H9 (cell line): ENCODE measurements at regions not wholly inside any gene's neighbourhood (a gene's known extent, or its start where the extent isn't known, plus 50 kb on each side); places are given as distances from the start of the nearest gene placed in this dataset.

Experiments
- DNase-seq: peaks from one replicate; pipeline ENCODE4 v3.0.0-alpha.2; 2017
- H2AFZ ChIP-seq: one replicate; pipeline ENCODE4 v1.6.1; 2013; ENCODE audit warnings: mild to moderate bottlenecking, low read length, control low read depth, moderate library complexity
- H2AK5ac ChIP-seq: 2 replicates; pipeline ENCODE4 v1.6.1; 2013; ENCODE audit warnings: low read length, control low read depth, mixed read lengths; ENCODE audit not compliant: insufficient read length
- H2BK120ac ChIP-seq: one replicate; pipeline ENCODE4 v1.6.1; 2013; ENCODE audit warnings: low read depth, mild to moderate bottlenecking, low read length, control low read depth, inconsistent platforms; ENCODE audit not compliant: poor library complexity, severe bottlenecking
- H2BK12ac ChIP-seq: 2 replicates; pipeline ENCODE4 v1.6.1; 2013; ENCODE audit warnings: low read length, control low read depth, mixed read lengths, low read depth; ENCODE audit not compliant: insufficient read length
- H2BK15ac ChIP-seq: 2 replicates; pipeline ENCODE4 v1.6.1; 2013; ENCODE audit warnings: low read depth, low read length, control low read depth
- H2BK20ac ChIP-seq: one replicate; pipeline ENCODE4 v1.6.1; 2013; ENCODE audit warnings: low read depth, mild to moderate bottlenecking, low read length, control low read depth, inconsistent platforms; ENCODE audit not compliant: poor library complexity, severe bottlenecking
- H2BK5ac ChIP-seq: 2 replicates; pipeline ENCODE4 v1.6.1; 2013; ENCODE audit warnings: low read length, control low read depth, mixed read lengths; ENCODE audit not compliant: insufficient read length
- H3K14ac ChIP-seq: 2 replicates; pipeline ENCODE4 v1.6.1; 2013; ENCODE audit warnings: low read length, control low read depth; ENCODE audit not compliant: insufficient read depth
- H3K18ac ChIP-seq: 2 replicates; pipeline ENCODE4 v1.6.1; 2013; ENCODE audit warnings: low read depth, mild to moderate bottlenecking, mixed read lengths, low read length, control low read depth; ENCODE audit not compliant: insufficient read length
- H3K23ac ChIP-seq: 2 replicates; pipeline ENCODE4 v1.6.1; 2013; ENCODE audit warnings: low read length, control low read depth, mixed read lengths, low read depth; ENCODE audit not compliant: insufficient read length
- H3K23me2 ChIP-seq: 2 replicates; pipeline ENCODE4 v1.6.1; 2013; ENCODE audit warnings: low read depth, mild to moderate bottlenecking, mixed read lengths, low read length, control low read depth; ENCODE audit not compliant: insufficient read length, poor library complexity, severe bottlenecking
- H3K27ac ChIP-seq: 2 replicates; pipeline ENCODE4 v1.5.1; 2013; ENCODE audit warnings: low read length, control low read depth, mixed read lengths, low read depth; ENCODE audit not compliant: insufficient read length
- H3K27me3 ChIP-seq: 2 replicates; pipeline ENCODE4 v1.6.1; 2013; ENCODE audit warnings: low read length, control low read depth, inconsistent platforms; ENCODE audit not compliant: insufficient read depth
- H3K4ac ChIP-seq: 2 replicates; pipeline ENCODE4 v1.6.1; 2013; ENCODE audit warnings: low read depth, mild to moderate bottlenecking, control low read depth, inconsistent platforms, low read length, moderate library complexity
- H3K4me1 ChIP-seq: 2 replicates; pipeline ENCODE4 v1.6.1; 2013; ENCODE audit warnings: low read length, control low read depth, inconsistent platforms; ENCODE audit not compliant: insufficient read depth
- H3K4me2 ChIP-seq: 2 replicates; pipeline ENCODE4 v1.6.1; 2013; ENCODE audit warnings: low read length, control low read depth, mixed read lengths; ENCODE audit not compliant: insufficient read length, insufficient read depth
- H3K56ac ChIP-seq: 2 replicates; pipeline ENCODE4 v1.6.1; 2013; ENCODE audit warnings: low read depth, mild to moderate bottlenecking, mixed read lengths, low read length, control low read depth; ENCODE audit not compliant: insufficient read length
- H3K79me1 ChIP-seq: 2 replicates; pipeline ENCODE4 v1.6.1; 2013; ENCODE audit warnings: low read depth, mild to moderate bottlenecking, moderate library complexity, low read length, control low read depth, inconsistent platforms; ENCODE audit not compliant: insufficient read depth, poor library complexity, severe bottlenecking
- H3K79me2 ChIP-seq: 2 replicates; pipeline ENCODE4 v1.6.1; 2013; ENCODE audit warnings: low read length, control low read depth, inconsistent platforms; ENCODE audit not compliant: insufficient read depth
- H3K9ac ChIP-seq: 2 replicates; pipeline ENCODE4 v1.6.1; 2013; ENCODE audit warnings: low read length, control low read depth, mixed read lengths; ENCODE audit not compliant: insufficient read length; ENCODE audit errors: extremely low read depth
- H3K9me3 ChIP-seq: one replicate; pipeline ENCODE4 v1.6.1; 2013; ENCODE audit warnings: low read depth, low read length, inconsistent platforms; ENCODE audit not compliant: control insufficient read depth
- H3T11ph ChIP-seq: one replicate; pipeline ENCODE4 v1.6.1; 2013; ENCODE audit warnings: mild to moderate bottlenecking, low read length, control low read depth, inconsistent platforms
- H4K20me1 ChIP-seq: one replicate; pipeline ENCODE4 v1.6.1; 2013; ENCODE audit not compliant: control insufficient read depth, insufficient read length, insufficient read depth
- H4K5ac ChIP-seq: 2 replicates; pipeline ENCODE4 v1.6.1; 2013; ENCODE audit warnings: low read depth, mild to moderate bottlenecking, mixed read lengths, low read length, control low read depth; ENCODE audit not compliant: insufficient read length
- H4K8ac ChIP-seq: replicated peaks from 2 replicates; pipeline ENCODE4 v1.6.1; 2013; ENCODE audit warnings: low read length, control low read depth, mixed read lengths, low read depth; ENCODE audit not compliant: insufficient read length
- H4K91ac ChIP-seq: 2 replicates; pipeline ENCODE4 v1.6.1; 2013; ENCODE audit warnings: low read depth, mild to moderate bottlenecking, moderate library complexity, mixed read lengths, low read length, control low read depth; ENCODE audit not compliant: insufficient read length
- H3K27ac Mint-ChIP-seq, 3 experiments: 2 replicates in 2 of 3; 3 replicates in 1 of 3; pipeline ENCODE4 v1.8.0; 2020 to 2021; ENCODE audit warnings: mixed read lengths in 3 of 3, mild to moderate bottlenecking in 1 of 3, moderate library complexity in 1 of 3
- H3K27me3 Mint-ChIP-seq: 2 replicates; pipeline ENCODE4 v1.8.0; 2021; ENCODE audit warnings: low read depth, mild to moderate bottlenecking, moderate library complexity, mixed read lengths
- H3K36me3 Mint-ChIP-seq, 3 experiments: 2 replicates in 2 of 3; 3 replicates in 1 of 3; pipeline ENCODE4 v1.8.0; 2020 to 2021; ENCODE audit warnings: low read depth in 3 of 3, mixed read lengths in 3 of 3; ENCODE audit not compliant: insufficient read depth in 1 of 3
- H3K4me1 Mint-ChIP-seq, 2 experiments: 2 replicates each; pipeline ENCODE4 v1.8.0; 2020; ENCODE audit warnings: mixed read lengths in 2 of 2
- H3K4me3 Mint-ChIP-seq, 2 experiments: 2 replicates in 1 of 2; 3 replicates in 1 of 2; pipeline ENCODE4 v1.8.0; 2020 to 2021; ENCODE audit warnings: mild to moderate bottlenecking in 2 of 2, mixed read lengths in 2 of 2, moderate library complexity in 1 of 2
- H3K9me3 Mint-ChIP-seq, 2 experiments: 2 replicates in 1 of 2; 3 replicates in 1 of 2; pipeline ENCODE4 v1.8.0; 2020; ENCODE audit warnings: mild to moderate bottlenecking in 2 of 2, mixed read lengths in 2 of 2, moderate library complexity in 1 of 2
- CTCF ChIP-seq: fragments of 200-600 bp; sonication (generic); conservative IDR thresholded peaks from 3 replicates; pipeline ENCODE4 v1.8.0; 2021; ENCODE audit warnings: antibody characterized with exemption, mild to moderate bottlenecking
- WGBS: extraction: QIAGEN DNeasy Blood & Tissue Kit; methylation state at CpG from one replicate; pipeline ENCODE4 v1.1.7; 2013; ENCODE audit warnings: missing lambda C conversion rate, low lambda C conversion rate, mixed read lengths; ENCODE audit not compliant: insufficient read length; ENCODE audit errors: extremely low coverage; 5-methylcytosine and 5-hydroxymethylcytosine counted together

GRCh38 chr7:69476416-69476815 lies 121.9 kb upstream of the AUTS2 start:
- no peak overlapping the region for H2AK5ac ChIP-seq
- no peak overlapping the region for H2BK120ac ChIP-seq
- no peaks in the 10 kb centered on the region for H3K27me3 ChIP-seq
- H3K4ac ChIP-seq: no peak overlapping the region
- no peaks in the 10 kb centered on the region for H3K9me3 ChIP-seq
- no peak overlapping the region for H3K4me3 Mint-ChIP-seq
- H3K4me1 ChIP-seq: no peaks in the 10 kb centered on the region
- peaks cover 3 to 5% of the 10 kb centered on the region in 2 experiments; a peak in 2 of 4 replicates for H3K4me1 Mint-ChIP-seq
- no peak overlapping the region for H3K27ac Mint-ChIP-seq
- peaks cover 0 to 3% (median 0%) of the 10 kb centered on the region in 3 experiments; a peak in 1 of 7 replicates for H3K36me3 Mint-ChIP-seq
- H3K23ac ChIP-seq: no peak overlapping the region
- no peaks in the 10 kb centered on the region for H4K20me1 ChIP-seq
- no peaks in the 10 kb centered on the region for H3K79me1 ChIP-seq
- H2AFZ ChIP-seq: no peak overlapping the region
- H3K4me2 ChIP-seq: no peak overlapping the region
- no peak overlapping the region for H3K9ac ChIP-seq
- H4K8ac ChIP-seq: no peak overlapping the region
- H2BK15ac ChIP-seq: no peak overlapping the region
- no peak overlapping the region for H2BK12ac ChIP-seq
- no peak overlapping the region for H3K56ac ChIP-seq
- no peaks in the 10 kb centered on the region for H3K79me2 ChIP-seq
- no peak overlapping the region for H2BK5ac ChIP-seq
- no peak overlapping the region for H3K14ac ChIP-seq
- H3K27me3 Mint-ChIP-seq: peaks cover 8% of the 10 kb centered on the region
- no CpG with 5 or more reads among the region's 5 CpGs for WGBS
- H3K27ac ChIP-seq: no peak overlapping the region
- no peak overlapping the region for H2BK20ac ChIP-seq
- no peak for DNase-seq
- H3K23me2 ChIP-seq: no peaks in the 10 kb centered on the region
- H4K91ac ChIP-seq: no peak overlapping the region
- TF ChIP-seq CTCF: no peak
- no peak overlapping the region for H4K5ac ChIP-seq
- H3K18ac ChIP-seq: no peak overlapping the region
- H3T11ph ChIP-seq: no peak overlapping the region
- H3K9me3 Mint-ChIP-seq: no peaks in the 10 kb centered on the region; a peak in 1 of 5 replicates
